Epithelial cell of proximal tubule (primary cell): ENCODE measurements at regions not wholly inside any gene's neighbourhood (a gene's known extent, or its start where the extent isn't known, plus 50 kb on each side); places are given as distances from the start of the nearest gene placed in this dataset.
"Not testable (repeated sequence)": the region's sequence is repeated elsewhere in the genome, so short reads cannot be mapped to it uniquely, and the experiment has no call there.

Experiments
- DNase-seq: peaks from one replicate; pipeline ENCODE4 v3.0.0-alpha.2; 2011; ENCODE audit warnings: low read depth
- H3K4me3 ChIP-seq: 2 replicates; pipeline ENCODE4 v1.5.1; 2011; ENCODE audit warnings: low read depth, mild to moderate bottlenecking, low read length
- CTCF ChIP-seq: conservative IDR thresholded peaks from 2 replicates; pipeline ENCODE4 v1.5.1; 2012; ENCODE audit warnings: low read depth, mild to moderate bottlenecking, low read length

GRCh38 chr3:6657591-6657990 lies 203.3 kb upstream of the GRM7 start:
- no peak for TF ChIP-seq CTCF
- DNase-seq = no peak
- H3K4me3 ChIP-seq = no peak overlapping the region

GRCh38 chr3:6667354-6667753 lies 193.6 kb upstream of the GRM7 start:
- no peak for DNase-seq
- no peak overlapping the region for H3K4me3 ChIP-seq
- TF ChIP-seq CTCF = no peak

GRCh38 chr3:6671363-6671762 lies 189.6 kb upstream of the GRM7 start:
- DNase-seq = no peak
- TF ChIP-seq CTCF = no peak
- H3K4me3 ChIP-seq = no peak overlapping the region

GRCh38 chr3:6679510-6679909 lies 181.4 kb upstream of the GRM7 start:
- no peak for DNase-seq
- H3K4me3 ChIP-seq = no peak overlapping the region
- no peak for TF ChIP-seq CTCF

GRCh38 chr3:6680119-6680806 lies 180.7 kb upstream of the GRM7 start:
- no peak overlapping the region for H3K4me3 ChIP-seq
- no peak for TF ChIP-seq CTCF
- no peak for DNase-seq

GRCh38 chr3:6697285-6697684 lies 163.6 kb upstream of the GRM7 start:
- DNase-seq = no peak
- no peak overlapping the region for H3K4me3 ChIP-seq
- no peak for TF ChIP-seq CTCF

- no peak for DNase-seq
- H3K4me3 ChIP-seq = no peak overlapping the region
- no peak for TF ChIP-seq CTCF
These were observed 163.2 kb upstream of the GRM7 start for GRCh38 chr3:6697722-6698121.

- DNase-seq, H3K4me3 ChIP-seq: not testable (repeated sequence)
These were observed 156.1 kb upstream of the GRM7 start for GRCh38 chr3:6704817-6705216.
